ENCODE measurements at regions not wholly inside any gene's neighbourhood (a gene's known extent, or its start where the extent isn't known, plus 50 kb on each side); places are given as distances from the start of the nearest gene placed in this dataset.

DNA sequence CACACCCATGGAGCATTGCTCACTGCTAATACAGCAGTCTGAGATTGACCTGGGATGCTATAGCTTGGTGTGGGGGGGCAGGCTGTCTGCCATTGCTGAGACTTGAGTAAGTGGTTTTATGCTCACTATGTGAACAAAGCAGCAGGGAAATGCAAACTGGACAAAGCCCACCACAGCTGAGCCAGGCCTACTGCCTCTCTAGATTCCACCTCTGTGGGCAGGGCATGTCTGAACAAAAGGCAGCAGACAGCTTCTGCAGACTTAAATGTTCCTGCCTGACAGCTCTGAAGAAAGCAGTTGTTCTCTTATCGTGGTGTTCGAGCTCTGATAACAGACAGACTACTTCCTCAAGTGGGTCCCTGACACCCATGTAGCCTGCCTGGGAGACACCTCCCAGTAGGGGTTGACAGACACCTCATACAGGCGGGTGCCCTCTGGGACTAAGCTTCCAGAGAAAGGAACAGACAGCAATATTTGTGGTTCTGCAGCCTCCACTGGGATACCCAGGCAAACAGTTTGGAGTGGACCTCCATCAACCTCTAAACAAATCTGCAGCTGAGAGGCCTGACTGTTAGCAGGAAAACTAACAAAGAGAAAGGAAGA is 2204.8 kb downstream of the TP53TG3F start:
- TF ChIP-seq EZH2phosphoT487 (IDR thresholded peaks at IDR 0.05; ENCODE audit: borderline replicate concordance, low read length) (no peak), EZH2 (IDR thresholded peaks at IDR 0.05; ENCODE audit: low read length, unreplicated experiment) (no peak)
- TF ChIP-seq, protein P1, sequence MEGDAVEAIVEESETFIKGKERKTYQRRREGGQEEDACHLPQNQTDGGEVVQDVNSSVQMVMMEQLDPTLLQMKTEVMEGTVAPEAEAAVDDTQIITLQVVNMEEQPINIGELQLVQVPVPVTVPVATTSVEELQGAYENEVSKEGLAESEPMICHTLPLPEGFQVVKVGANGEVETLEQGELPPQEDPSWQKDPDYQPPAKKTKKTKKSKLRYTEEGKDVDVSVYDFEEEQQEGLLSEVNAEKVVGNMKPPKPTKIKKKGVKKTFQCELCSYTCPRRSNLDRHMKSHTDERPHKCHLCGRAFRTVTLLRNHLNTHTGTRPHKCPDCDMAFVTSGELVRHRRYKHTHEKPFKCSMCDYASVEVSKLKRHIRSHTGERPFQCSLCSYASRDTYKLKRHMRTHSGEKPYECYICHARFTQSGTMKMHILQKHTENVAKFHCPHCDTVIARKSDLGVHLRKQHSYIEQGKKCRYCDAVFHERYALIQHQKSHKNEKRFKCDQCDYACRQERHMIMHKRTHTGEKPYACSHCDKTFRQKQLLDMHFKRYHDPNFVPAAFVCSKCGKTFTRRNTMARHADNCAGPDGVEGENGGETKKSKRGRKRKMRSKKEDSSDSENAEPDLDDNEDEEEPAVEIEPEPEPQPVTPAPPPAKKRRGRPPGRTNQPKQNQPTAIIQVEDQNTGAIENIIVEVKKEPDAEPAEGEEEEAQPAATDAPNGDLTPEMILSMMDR (conservative IDR thresholded peaks at IDR 0.05; ENCODE audit: low read depth, low read length): no peak

Data from PC-3 (cell line).